SK-N-SH (cell line): ENCODE measurements at regions not wholly inside any gene's neighbourhood (a gene's known extent, or its start where the extent isn't known, plus 50 kb on each side); places are given as distances from the start of the nearest gene placed in this dataset.

ENCODE experiments used
- CTCF ChIP-seq: fragments of 200-600 bp; sonication (generic); IDR thresholded peaks from 2 replicates; pipeline ENCODE4 v1.6.1; 2017; ENCODE audit warnings: antibody characterized with exemption, mild to moderate bottlenecking, moderate library complexity
- FOXJ3 ChIP-seq: sonication (generic); formaldehyde crosslinking; IDR thresholded peaks from 2 replicates; pipeline ENCODE4 v1.5.1; 2020; ENCODE audit warnings: mild to moderate bottlenecking, missing genetic modification reagents
- FOXM1 ChIP-seq: IDR thresholded peaks from 2 replicates; pipeline ENCODE4 v1.4.0; 2012; ENCODE audit warnings: low read depth, mild to moderate bottlenecking
- GABPA ChIP-seq: IDR thresholded peaks from 2 replicates; pipeline ENCODE4 v1.4.0; 2012; ENCODE audit warnings: low read depth, mild to moderate bottlenecking
- POLR2AphosphoS5 ChIP-seq: IDR thresholded peaks from 2 replicates; pipeline ENCODE4 v1.6.1; 2012; ENCODE audit warnings: low read depth, low read length
- RAD21 ChIP-seq: IDR thresholded peaks from 2 replicates; pipeline ENCODE4 v1.6.1; 2012; ENCODE audit warnings: mild to moderate bottlenecking, low read length
- SIN3A ChIP-seq: IDR thresholded peaks from 2 replicates; pipeline ENCODE4 v1.6.1; 2012; ENCODE audit warnings: low read depth, mild to moderate bottlenecking, low read length, moderate library complexity, borderline replicate concordance
- SMC3 ChIP-seq: IDR thresholded peaks from 2 replicates; pipeline ENCODE4 v1.6.1; 2012; ENCODE audit warnings: low read depth, low read length, improper control_type of control experiment
- TCF12 ChIP-seq: IDR thresholded peaks from 2 replicates; pipeline ENCODE4 v1.4.0; 2012
- TF ChIP-seq, protein P1 (sequence below): IDR thresholded peaks from 2 replicates; pipeline ENCODE4 v1.4.0; 2012; ENCODE audit warnings: low read depth
- TF ChIP-seq, protein P2 (sequence below): IDR thresholded peaks from 2 replicates; pipeline ENCODE4 v1.4.0; 2012; ENCODE audit warnings: low read depth, borderline replicate concordance

DNA sequence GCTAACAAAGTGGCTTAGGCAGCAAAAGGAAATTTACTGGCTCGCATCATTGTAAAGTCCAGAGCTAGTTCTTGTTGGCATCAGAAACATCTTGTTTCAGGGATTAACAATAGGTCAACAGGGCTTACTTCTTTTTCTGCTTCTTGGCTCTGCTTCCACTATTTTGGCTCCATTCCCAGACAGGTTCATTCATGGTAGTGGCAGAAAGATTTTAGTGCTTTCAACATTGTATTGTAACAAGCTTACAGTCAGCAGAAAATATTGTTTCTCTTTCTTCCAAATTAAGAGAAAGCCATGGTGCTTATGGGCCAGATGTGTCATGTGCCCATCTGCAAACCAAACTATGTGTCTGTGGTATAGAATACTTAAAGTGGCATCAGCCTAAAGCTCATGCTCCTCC is 315.6 kb downstream of the RAB38 start:
- no peak for TF ChIP-seq CTCF
- TF ChIP-seq, protein P1, sequence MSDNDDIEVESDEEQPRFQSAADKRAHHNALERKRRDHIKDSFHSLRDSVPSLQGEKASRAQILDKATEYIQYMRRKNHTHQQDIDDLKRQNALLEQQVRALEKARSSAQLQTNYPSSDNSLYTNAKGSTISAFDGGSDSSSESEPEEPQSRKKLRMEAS = no peak
- TF ChIP-seq, protein P2, sequence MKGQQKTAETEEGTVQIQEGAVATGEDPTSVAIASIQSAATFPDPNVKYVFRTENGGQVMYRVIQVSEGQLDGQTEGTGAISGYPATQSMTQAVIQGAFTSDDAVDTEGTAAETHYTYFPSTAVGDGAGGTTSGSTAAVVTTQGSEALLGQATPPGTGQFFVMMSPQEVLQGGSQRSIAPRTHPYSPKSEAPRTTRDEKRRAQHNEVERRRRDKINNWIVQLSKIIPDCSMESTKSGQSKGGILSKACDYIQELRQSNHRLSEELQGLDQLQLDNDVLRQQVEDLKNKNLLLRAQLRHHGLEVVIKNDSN = no peak
- TF ChIP-seq SMC3 = no peak
- no peak for TF ChIP-seq GABPA
- no peak for TF ChIP-seq POLR2AphosphoS5
- no peak for TF ChIP-seq RAD21
- no peak for TF ChIP-seq SIN3A
- no peak for TF ChIP-seq FOXM1
- no peak for TF ChIP-seq TCF12
- TF ChIP-seq FOXJ3 (CRISPR knock-in tag) = no peak
